Neural progenitor cell (in vitro differentiated cells): ENCODE measurements at regions not wholly inside any gene's neighbourhood (a gene's known extent, or its start where the extent isn't known, plus 50 kb on each side); places are given as distances from the start of the nearest gene placed in this dataset.

Experiments used
- DNase-seq: peaks from one replicate; pipeline ENCODE4 v3.0.0-alpha.2; 2016; ENCODE audit warnings: low spot score
- H2AFZ ChIP-seq: fragments of 200-600 bp; sonication (generic); replicated peaks from 2 replicates; pipeline ENCODE4 v1.6.1; 2016; ENCODE audit warnings: antibody characterized with exemption
- H3F3A ChIP-seq: fragments of 200-600 bp; sonication (generic); 2 replicates; pipeline ENCODE4 v1.6.1; 2016; ENCODE audit warnings: antibody characterized with exemption, low read depth
- H3K27ac ChIP-seq: fragments of 200-600 bp; sonication (generic); 2 replicates; pipeline ENCODE4 v1.5.1; 2016; ENCODE audit warnings: mild to moderate bottlenecking
- H3K27me3 ChIP-seq: fragments of 200-600 bp; sonication (generic); 2 replicates; pipeline ENCODE4 v1.6.1; 2016; ENCODE audit warnings: mild to moderate bottlenecking, moderate library complexity
- H3K36me3 ChIP-seq: fragments of 200-600 bp; sonication (generic); 2 replicates; pipeline ENCODE4 v1.5.1; 2016
- H3K4me1 ChIP-seq: fragments of 200-600 bp; sonication (generic); 2 replicates; pipeline ENCODE4 v1.6.1; 2016; ENCODE audit warnings: mixed run types
- H3K4me2 ChIP-seq: fragments of 200-600 bp; sonication (generic); 2 replicates; pipeline ENCODE4 v1.6.1; 2016
- H3K4me3 ChIP-seq: fragments of 200-600 bp; sonication (generic); 2 replicates; pipeline ENCODE4 v1.5.1; 2016
- H3K79me2 ChIP-seq: fragments of 200-600 bp; sonication (generic); 2 replicates; pipeline ENCODE4 v1.6.1; 2016; ENCODE audit warnings: low read depth
- H3K9ac ChIP-seq: fragments of 200-600 bp; sonication (generic); 2 replicates; pipeline ENCODE4 v1.6.1; 2016
- H3K9me3 ChIP-seq: fragments of 200-600 bp; sonication (generic); 2 replicates; pipeline ENCODE4 v1.5.1; 2016; ENCODE audit warnings: low read depth
- H4K20me1 ChIP-seq: fragments of 200-600 bp; sonication (generic); 2 replicates; pipeline ENCODE4 v1.6.1; 2016; ENCODE audit warnings: low read depth
- H3K27ac Mint-ChIP-seq: 3 replicates; pipeline ENCODE4 v1.8.0; 2021; ENCODE audit warnings: mixed read lengths
- H3K27me3 Mint-ChIP-seq: 2 replicates; pipeline ENCODE4 v1.8.0; 2022; ENCODE audit warnings: low read depth, mild to moderate bottlenecking, inconsistent platforms, moderate library complexity, mixed read lengths; ENCODE audit not compliant: insufficient read depth
- H3K36me3 Mint-ChIP-seq: 3 replicates; pipeline ENCODE4 v1.8.0; 2021; ENCODE audit warnings: mixed read lengths
- H3K4me1 Mint-ChIP-seq: 3 replicates; pipeline ENCODE4 v1.8.0; 2021; ENCODE audit warnings: mixed read lengths
- H3K4me3 Mint-ChIP-seq: 3 replicates; pipeline ENCODE4 v1.8.0; 2021; ENCODE audit warnings: mild to moderate bottlenecking, moderate library complexity, mixed read lengths
- H3K9me3 Mint-ChIP-seq: 3 replicates; pipeline ENCODE4 v1.8.0; 2020; ENCODE audit warnings: mixed read lengths
- EZH2 ChIP-seq: fragments of 200-600 bp; sonication (generic); IDR thresholded peaks from 2 replicates; pipeline ENCODE4 v1.6.1; 2017; ENCODE audit warnings: antibody characterized with exemption, mild to moderate bottlenecking, moderate library complexity
- EZH2phosphoT487 ChIP-seq: fragments of 200-600 bp; sonication (generic); IDR thresholded peaks from 2 replicates; pipeline ENCODE4 v1.6.1; 2017; ENCODE audit warnings: antibody characterized with exemption
- TF ChIP-seq, protein P1 (sequence below): fragments of 200-600 bp; sonication (generic); IDR thresholded peaks from 2 replicates; pipeline ENCODE4 v1.5.1; 2017; ENCODE audit warnings: antibody characterized with exemption, mild to moderate bottlenecking

DNA sequence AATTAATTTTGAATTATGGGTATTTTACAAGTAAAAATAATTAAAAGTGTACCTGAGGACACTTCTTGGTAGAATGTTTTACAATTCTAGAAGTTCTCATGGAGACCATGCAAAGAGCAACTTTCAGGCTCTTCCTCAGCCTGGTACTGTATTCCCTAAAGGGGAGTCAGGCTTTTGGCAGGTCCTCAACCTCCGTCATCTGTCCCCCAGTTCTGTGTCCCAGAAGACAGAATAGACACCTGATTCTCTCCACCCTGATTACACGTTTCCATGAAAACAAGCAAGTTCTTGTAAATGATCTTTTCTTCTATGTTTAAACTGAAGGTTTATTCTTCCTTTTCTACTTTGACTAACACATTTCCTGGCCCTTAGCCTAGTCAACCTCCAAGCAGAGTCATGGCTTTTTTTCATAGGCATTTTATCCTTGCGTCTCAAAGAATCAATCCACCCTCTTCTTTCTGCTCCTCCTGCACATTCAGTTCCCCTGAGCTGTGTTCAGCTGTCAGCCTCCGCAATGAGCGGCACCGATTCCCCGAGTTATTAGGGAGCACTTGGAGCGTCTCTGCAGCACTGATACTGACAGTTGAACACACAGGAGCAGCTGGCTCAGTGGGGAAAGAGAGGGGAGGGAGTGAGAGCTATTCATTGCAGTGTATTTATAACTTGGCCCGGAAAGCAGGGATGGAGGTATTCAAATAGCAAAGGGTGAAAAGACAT, 1082.4 kb upstream of the MAP3K7 start:
- DNase-seq = peak; percentile 11
- H3K36me3 ChIP-seq = no peaks in the 10 kb centered on the region
- H3K4me3 Mint-ChIP-seq = no peak overlapping the region
- no peak overlapping the region for H3K9ac ChIP-seq
- no peaks in the 10 kb centered on the region for H4K20me1 ChIP-seq
- peaks cover 5% of the 10 kb centered on the region for H3K9me3 Mint-ChIP-seq
- no peaks in the 10 kb centered on the region for H3K27me3 ChIP-seq
- H3K4me2 ChIP-seq = no peak overlapping the region
- H3K4me1 ChIP-seq = no peaks in the 10 kb centered on the region
- H3K36me3 Mint-ChIP-seq = no peaks in the 10 kb centered on the region
- no peaks in the 10 kb centered on the region for H3F3A ChIP-seq
- H2AFZ ChIP-seq = peak overlapping the region; percentile 30
- H3K27me3 Mint-ChIP-seq = peaks cover 2% of the 10 kb centered on the region
- no peaks in the 10 kb centered on the region for H3K79me2 ChIP-seq
- H3K4me3 ChIP-seq = no peak overlapping the region
- H3K9me3 ChIP-seq = no peaks in the 10 kb centered on the region
- no peak for TF ChIP-seq EZH2phosphoT487
- TF ChIP-seq, protein P1, sequence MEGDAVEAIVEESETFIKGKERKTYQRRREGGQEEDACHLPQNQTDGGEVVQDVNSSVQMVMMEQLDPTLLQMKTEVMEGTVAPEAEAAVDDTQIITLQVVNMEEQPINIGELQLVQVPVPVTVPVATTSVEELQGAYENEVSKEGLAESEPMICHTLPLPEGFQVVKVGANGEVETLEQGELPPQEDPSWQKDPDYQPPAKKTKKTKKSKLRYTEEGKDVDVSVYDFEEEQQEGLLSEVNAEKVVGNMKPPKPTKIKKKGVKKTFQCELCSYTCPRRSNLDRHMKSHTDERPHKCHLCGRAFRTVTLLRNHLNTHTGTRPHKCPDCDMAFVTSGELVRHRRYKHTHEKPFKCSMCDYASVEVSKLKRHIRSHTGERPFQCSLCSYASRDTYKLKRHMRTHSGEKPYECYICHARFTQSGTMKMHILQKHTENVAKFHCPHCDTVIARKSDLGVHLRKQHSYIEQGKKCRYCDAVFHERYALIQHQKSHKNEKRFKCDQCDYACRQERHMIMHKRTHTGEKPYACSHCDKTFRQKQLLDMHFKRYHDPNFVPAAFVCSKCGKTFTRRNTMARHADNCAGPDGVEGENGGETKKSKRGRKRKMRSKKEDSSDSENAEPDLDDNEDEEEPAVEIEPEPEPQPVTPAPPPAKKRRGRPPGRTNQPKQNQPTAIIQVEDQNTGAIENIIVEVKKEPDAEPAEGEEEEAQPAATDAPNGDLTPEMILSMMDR = no peak
- TF ChIP-seq EZH2 = no peak
- no peak overlapping the region for H3K27ac ChIP-seq
- peak overlapping the region; percentile 9 for H3K27ac Mint-ChIP-seq
- peaks cover 9% of the 10 kb centered on the region for H3K4me1 Mint-ChIP-seq

DNA sequence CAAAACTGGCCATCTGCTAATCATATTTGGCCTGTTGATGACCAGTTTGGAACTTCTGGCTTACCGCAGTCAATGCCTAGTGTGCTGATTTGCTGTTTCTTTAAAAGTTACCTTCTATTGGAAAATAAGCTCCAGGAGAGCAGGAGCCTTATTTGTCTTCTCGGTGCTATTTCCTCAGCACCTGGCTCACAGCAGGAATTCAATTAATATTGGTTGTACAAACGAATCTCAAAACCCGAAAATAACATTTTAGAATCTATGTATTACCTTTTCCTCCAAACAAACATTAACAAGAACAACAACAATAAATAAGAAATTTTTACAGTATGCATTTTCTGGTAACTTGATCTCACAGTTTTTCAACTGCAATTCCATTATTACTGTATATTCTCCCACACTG, 1080.7 kb upstream of the MAP3K7 start:
- no peaks in the 10 kb centered on the region for H3F3A ChIP-seq
- H3K9me3 ChIP-seq = no peaks in the 10 kb centered on the region
- H3K4me1 ChIP-seq = no peaks in the 10 kb centered on the region
- TF ChIP-seq EZH2 (no peak), EZH2phosphoT487 (no peak)
- TF ChIP-seq, protein P1 = no peak
- Mint-ChIP-seq H3K4me3 (no peak overlapping the region), H3K27ac (no peak overlapping the region), H3K27me3 (peaks cover 2% of the 10 kb centered on the region), H3K36me3 (no peaks in the 10 kb centered on the region), H3K9me3 (peaks cover 5% of the 10 kb centered on the region), H3K4me1 (peaks cover 9% of the 10 kb centered on the region)
- no peak overlapping the region for H3K4me2 ChIP-seq
- no peak overlapping the region for H3K27ac ChIP-seq
- DNase-seq = no peak
- no peak overlapping the region for H2AFZ ChIP-seq
- H3K79me2 ChIP-seq = no peaks in the 10 kb centered on the region
- H3K27me3 ChIP-seq = no peaks in the 10 kb centered on the region
- no peak overlapping the region for H3K9ac ChIP-seq
- H3K36me3 ChIP-seq = no peaks in the 10 kb centered on the region
- no peak overlapping the region for H3K4me3 ChIP-seq
- no peaks in the 10 kb centered on the region for H4K20me1 ChIP-seq

DNA sequence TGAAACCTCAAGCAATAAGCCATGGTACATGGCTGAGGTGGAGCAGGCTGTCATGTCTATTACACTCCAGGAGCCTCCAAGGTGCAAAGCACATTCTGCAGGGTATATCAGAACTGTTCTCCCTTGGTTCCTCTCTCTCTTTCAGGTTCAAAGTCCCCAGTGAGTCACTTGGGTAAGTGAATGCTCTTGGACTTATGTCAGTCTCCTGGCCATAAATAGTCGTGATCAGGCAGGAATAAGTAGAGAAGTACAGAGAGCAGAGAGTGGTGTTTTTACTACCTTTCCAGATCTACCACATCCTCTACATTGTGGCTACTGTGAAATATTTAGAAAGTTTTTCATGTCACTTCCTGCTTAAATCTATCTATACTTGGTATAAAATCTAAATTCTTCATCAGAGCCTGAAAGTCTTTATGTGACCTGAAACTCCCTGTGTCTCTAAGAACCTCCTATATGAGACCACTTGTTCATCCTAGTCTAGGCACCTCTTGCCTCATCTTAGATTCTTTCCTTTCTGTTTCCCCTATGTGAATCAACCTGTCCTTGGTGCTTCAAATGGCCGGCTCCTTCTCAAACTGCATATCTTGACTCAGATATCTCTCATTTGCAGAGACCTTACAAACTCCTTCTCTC, 1077.6 kb upstream of the MAP3K7 start:
- Histone ChIP-seq H3F3A (no peaks in the 10 kb centered on the region), H3K27me3 (no peaks in the 10 kb centered on the region), H3K9me3 (no peaks in the 10 kb centered on the region), H4K20me1 (no peaks in the 10 kb centered on the region), H2AFZ (no peak overlapping the region), H3K4me1 (no peaks in the 10 kb centered on the region), H3K4me2 (no peak overlapping the region), H3K79me2 (no peaks in the 10 kb centered on the region), H3K36me3 (no peaks in the 10 kb centered on the region), H3K27ac (no peak overlapping the region), H3K9ac (no peak overlapping the region), H3K4me3 (no peak overlapping the region)
- H3K4me3 Mint-ChIP-seq = no peak overlapping the region
- H3K36me3 Mint-ChIP-seq = no peaks in the 10 kb centered on the region
- DNase-seq = no peak
- peak overlapping the region; percentile 49 for H3K27ac Mint-ChIP-seq
- no peak for TF ChIP-seq EZH2
- no peak for TF ChIP-seq EZH2phosphoT487
- peaks cover 3% of the 10 kb centered on the region for H3K9me3 Mint-ChIP-seq
- H3K4me1 Mint-ChIP-seq = peaks cover 11% of the 10 kb centered on the region
- peaks cover 2% of the 10 kb centered on the region for H3K27me3 Mint-ChIP-seq

DNA sequence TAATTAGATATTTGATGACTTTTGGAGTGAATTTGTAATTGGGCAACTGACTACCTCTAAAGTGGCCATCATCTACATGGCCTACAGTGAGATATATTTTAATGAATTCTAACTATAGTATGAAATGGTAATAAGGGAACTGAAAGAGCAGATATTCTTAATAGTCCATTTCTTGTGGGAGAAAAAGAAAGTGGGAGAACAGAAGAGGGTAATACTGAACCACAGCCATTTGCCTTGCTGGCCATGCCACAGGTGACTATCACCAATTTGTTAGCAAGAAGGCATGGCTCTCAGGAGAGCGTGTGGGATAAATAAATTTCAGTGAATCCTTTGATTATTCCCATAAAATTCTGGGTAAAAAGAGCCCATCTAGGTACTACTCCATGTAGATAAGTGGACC, 1074.0 kb upstream of the MAP3K7 start:
- TF ChIP-seq EZH2 (no peak), EZH2phosphoT487 (no peak)
- TF ChIP-seq, protein P1 = no peak
- Mint-ChIP-seq H3K27me3 (peaks cover 2% of the 10 kb centered on the region), H3K9me3 (peaks cover 3% of the 10 kb centered on the region), H3K4me3 (no peak overlapping the region), H3K27ac (no peak overlapping the region), H3K36me3 (no peaks in the 10 kb centered on the region), H3K4me1 (peaks cover 17% of the 10 kb centered on the region)
- H4K20me1 ChIP-seq = no peaks in the 10 kb centered on the region
- no peak overlapping the region for H3K27ac ChIP-seq
- no peak overlapping the region for H3K9ac ChIP-seq
- DNase-seq = no peak
- H3K36me3 ChIP-seq = no peaks in the 10 kb centered on the region
- H3K79me2 ChIP-seq = no peaks in the 10 kb centered on the region
- H3K4me1 ChIP-seq = no peaks in the 10 kb centered on the region
- no peaks in the 10 kb centered on the region for H3F3A ChIP-seq
- no peak overlapping the region for H3K4me2 ChIP-seq
- H2AFZ ChIP-seq = no peak overlapping the region
- no peaks in the 10 kb centered on the region for H3K9me3 ChIP-seq
- no peaks in the 10 kb centered on the region for H3K27me3 ChIP-seq
- H3K4me3 ChIP-seq = no peak overlapping the region
